ENCODE measurements at regions not wholly inside any gene's neighbourhood (a gene's known extent, or its start where the extent isn't known, plus 50 kb on each side); places are given as distances from the start of the nearest gene placed in this dataset.

GRCh38 chr7:91356915-91357314 lies 92.7 kb downstream of the FZD1 start:
- TF ChIP-seq THAP7 (CRISPR knock-in tag; IDR thresholded peaks at IDR 0.05) (no peak), CTCF (CRISPR knock-in tag; IDR thresholded peaks at IDR 0.05) (no peak), KLF15 (CRISPR knock-in tag; IDR thresholded peaks at IDR 0.05; ENCODE audit: borderline replicate concordance) (no peak), CEBPB (IDR thresholded peaks at IDR 0.05; ENCODE audit: borderline replicate concordance, low read depth, low read length) (no peak), POLR2AphosphoS2 (IDR thresholded peaks at IDR 0.05; ENCODE audit: low read depth, low read length) (no peak), ZSCAN9 (CRISPR knock-in tag; IDR thresholded peaks at IDR 0.05; ENCODE audit: borderline replicate concordance) (no peak), EZH2 (conservative IDR thresholded peaks at IDR 0.05; ENCODE audit: low read depth, low read length) (no peak), ZNF619 (CRISPR knock-in tag; IDR thresholded peaks at IDR 0.05) (no peak), STAG1 (CRISPR knock-in tag; IDR thresholded peaks at IDR 0.05) (no peak), JUN (CRISPR knock-in tag; IDR thresholded peaks at IDR 0.05) (no peak), NR2C2 (CRISPR knock-in tag; IDR thresholded peaks at IDR 0.05; ENCODE audit: borderline replicate concordance) (no peak)

Data from HepG2 (cell line).